MM.1S (cell line): ENCODE measurements at regions not wholly inside any gene's neighbourhood (a gene's known extent, or its start where the extent isn't known, plus 50 kb on each side); places are given as distances from the start of the nearest gene placed in this dataset.

Source experiments
- DNase-seq: peaks from one replicate; pipeline ENCODE4 v3.0.0-alpha.2; 2015
- H2AFZ ChIP-seq: fragments of 300-600 bp; sonication (generic); 2 replicates; pipeline ENCODE4 v1.6.0; 2016; ENCODE audit warnings: antibody characterized with exemption, low read length
- H3F3A ChIP-seq: fragments of 300-600 bp; sonication (generic); 2 replicates; pipeline ENCODE4 v1.6.1; 2016; ENCODE audit warnings: mild to moderate bottlenecking, antibody characterized with exemption, low read length, moderate library complexity, mixed read lengths; ENCODE audit not compliant: insufficient read depth
- H3K27ac ChIP-seq: fragments of 300-600 bp; sonication (generic); 2 replicates; pipeline ENCODE4 v1.5.1; 2016; ENCODE audit warnings: mild to moderate bottlenecking, low read length
- H3K27me3 ChIP-seq: fragments of 300-600 bp; sonication (generic); replicated peaks from 2 replicates; pipeline ENCODE4 v1.6.0; 2016; ENCODE audit warnings: low read length; ENCODE audit not compliant: insufficient read depth
- H3K36me3 ChIP-seq: fragments of 300-600 bp; sonication (generic); replicated peaks from 2 replicates; pipeline ENCODE4 v1.6.1; 2016; ENCODE audit warnings: mild to moderate bottlenecking, low read length, mixed read lengths; ENCODE audit not compliant: insufficient read depth
- H3K4me1 ChIP-seq: fragments of 300-600 bp; sonication (generic); 2 replicates; pipeline ENCODE4 v1.6.1; 2016; ENCODE audit warnings: low read length, mixed read lengths
- H3K4me2 ChIP-seq: fragments of 300-600 bp; sonication (generic); 2 replicates; pipeline ENCODE4 v1.6.0; 2016; ENCODE audit warnings: low read depth, low read length
- H3K4me3 ChIP-seq: fragments of 300-600 bp; sonication (generic); 2 replicates; pipeline ENCODE4 v1.5.1; 2016; ENCODE audit warnings: low read length, mixed read lengths
- H3K79me2 ChIP-seq: fragments of 300-600 bp; sonication (generic); 2 replicates; pipeline ENCODE4 v1.6.1; 2016; ENCODE audit warnings: mixed run types, low read length, mixed read lengths
- H3K9ac ChIP-seq: fragments of 300-600 bp; sonication (generic); 2 replicates; pipeline ENCODE4 v1.6.1; 2016; ENCODE audit warnings: low read length, mixed read lengths
- H3K9me2 ChIP-seq: fragments of 300-600 bp; sonication (generic); replicated peaks from 2 replicates; pipeline ENCODE4 v1.6.1; 2016; ENCODE audit warnings: mild to moderate bottlenecking, low read length, mixed read lengths; ENCODE audit not compliant: insufficient read depth
- H3K9me3 ChIP-seq: fragments of 300-600 bp; sonication (generic); replicated peaks from 2 replicates; pipeline ENCODE4 v1.6.1; 2016; ENCODE audit warnings: mild to moderate bottlenecking, low read length, mixed read lengths; ENCODE audit not compliant: insufficient read depth
- H4K20me1 ChIP-seq: fragments of 300-600 bp; sonication (generic); 2 replicates; pipeline ENCODE4 v1.6.1; 2016; ENCODE audit warnings: mild to moderate bottlenecking, low read length, moderate library complexity, mixed read lengths; ENCODE audit not compliant: insufficient read depth
- EZH2 ChIP-seq: fragments of 300-600 bp; sonication (generic); optimal IDR thresholded peaks from 2 replicates; pipeline ENCODE3; 2017; ENCODE audit warnings: low read depth, mild to moderate bottlenecking, antibody characterized with exemption, low read length, mixed read lengths
- EZH2phosphoT487 ChIP-seq: fragments of 300-600 bp; sonication (generic); IDR thresholded peaks from 2 replicates; pipeline ENCODE4 v1.6.1; 2018; ENCODE audit warnings: antibody characterized with exemption, low read length
- TF ChIP-seq, protein P1 (sequence below): fragments of 300-600 bp; sonication (generic); IDR thresholded peaks from 2 replicates; pipeline ENCODE4 v1.5.1; 2016; ENCODE audit warnings: antibody characterized with exemption, low read length, mixed read lengths

DNA sequence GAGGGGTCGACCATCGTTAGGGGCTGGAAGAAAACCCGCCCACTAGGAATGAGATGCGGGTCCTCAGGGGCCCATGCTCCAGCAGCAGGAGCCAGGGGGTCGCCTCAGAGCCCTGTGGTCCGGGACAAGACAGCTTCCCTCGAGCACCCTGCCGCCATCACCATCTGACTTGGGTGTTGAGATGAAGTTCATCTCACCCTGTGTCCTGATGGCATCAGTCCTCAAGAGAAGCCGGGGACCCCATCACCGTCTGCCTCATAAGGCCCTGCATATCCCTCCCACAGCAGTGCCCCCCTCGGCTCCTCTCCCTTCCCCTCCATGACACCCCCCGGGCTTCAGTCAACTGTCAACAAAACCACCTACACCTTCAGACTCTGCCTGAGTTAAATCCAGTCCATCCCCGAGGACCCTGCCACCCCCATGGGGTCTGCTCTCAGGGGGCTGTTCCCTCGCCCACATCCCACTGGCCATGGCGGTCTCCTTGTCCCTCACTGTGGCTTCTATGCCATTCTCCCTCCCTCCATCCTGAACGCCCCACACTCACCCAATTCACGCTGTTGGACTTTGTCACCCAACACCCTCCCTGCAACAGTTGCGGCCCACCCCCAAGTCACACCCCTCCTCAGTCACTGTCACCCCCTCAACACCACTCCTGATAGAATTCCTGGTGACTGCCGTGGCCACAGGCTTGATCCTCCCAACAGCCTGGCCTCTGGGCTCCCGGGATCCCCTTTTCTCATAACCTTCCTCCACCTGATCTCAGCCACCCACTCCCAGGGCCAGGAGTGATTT is 87.7 kb upstream of the RTL6 start:
- peaks cover 98% of the 10 kb centered on the region for H3K27me3 ChIP-seq
- no peak overlapping the region for H3K4me3 ChIP-seq
- H3K9me2 ChIP-seq: no peaks in the 10 kb centered on the region
- no peaks in the 10 kb centered on the region for H3K9me3 ChIP-seq
- H3F3A ChIP-seq: no peaks in the 10 kb centered on the region
- no peaks in the 10 kb centered on the region for H3K79me2 ChIP-seq
- no peaks in the 10 kb centered on the region for H3K4me1 ChIP-seq
- no peak overlapping the region for H3K27ac ChIP-seq
- H3K9ac ChIP-seq: no peak overlapping the region
- TF ChIP-seq, protein P1, sequence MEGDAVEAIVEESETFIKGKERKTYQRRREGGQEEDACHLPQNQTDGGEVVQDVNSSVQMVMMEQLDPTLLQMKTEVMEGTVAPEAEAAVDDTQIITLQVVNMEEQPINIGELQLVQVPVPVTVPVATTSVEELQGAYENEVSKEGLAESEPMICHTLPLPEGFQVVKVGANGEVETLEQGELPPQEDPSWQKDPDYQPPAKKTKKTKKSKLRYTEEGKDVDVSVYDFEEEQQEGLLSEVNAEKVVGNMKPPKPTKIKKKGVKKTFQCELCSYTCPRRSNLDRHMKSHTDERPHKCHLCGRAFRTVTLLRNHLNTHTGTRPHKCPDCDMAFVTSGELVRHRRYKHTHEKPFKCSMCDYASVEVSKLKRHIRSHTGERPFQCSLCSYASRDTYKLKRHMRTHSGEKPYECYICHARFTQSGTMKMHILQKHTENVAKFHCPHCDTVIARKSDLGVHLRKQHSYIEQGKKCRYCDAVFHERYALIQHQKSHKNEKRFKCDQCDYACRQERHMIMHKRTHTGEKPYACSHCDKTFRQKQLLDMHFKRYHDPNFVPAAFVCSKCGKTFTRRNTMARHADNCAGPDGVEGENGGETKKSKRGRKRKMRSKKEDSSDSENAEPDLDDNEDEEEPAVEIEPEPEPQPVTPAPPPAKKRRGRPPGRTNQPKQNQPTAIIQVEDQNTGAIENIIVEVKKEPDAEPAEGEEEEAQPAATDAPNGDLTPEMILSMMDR: no peak
- TF ChIP-seq EZH2: no peak
- no peak overlapping the region for H2AFZ ChIP-seq
- no peak overlapping the region for H3K4me2 ChIP-seq
- no peak for DNase-seq
- H3K36me3 ChIP-seq: no peaks in the 10 kb centered on the region
- no peaks in the 10 kb centered on the region for H4K20me1 ChIP-seq

DNA sequence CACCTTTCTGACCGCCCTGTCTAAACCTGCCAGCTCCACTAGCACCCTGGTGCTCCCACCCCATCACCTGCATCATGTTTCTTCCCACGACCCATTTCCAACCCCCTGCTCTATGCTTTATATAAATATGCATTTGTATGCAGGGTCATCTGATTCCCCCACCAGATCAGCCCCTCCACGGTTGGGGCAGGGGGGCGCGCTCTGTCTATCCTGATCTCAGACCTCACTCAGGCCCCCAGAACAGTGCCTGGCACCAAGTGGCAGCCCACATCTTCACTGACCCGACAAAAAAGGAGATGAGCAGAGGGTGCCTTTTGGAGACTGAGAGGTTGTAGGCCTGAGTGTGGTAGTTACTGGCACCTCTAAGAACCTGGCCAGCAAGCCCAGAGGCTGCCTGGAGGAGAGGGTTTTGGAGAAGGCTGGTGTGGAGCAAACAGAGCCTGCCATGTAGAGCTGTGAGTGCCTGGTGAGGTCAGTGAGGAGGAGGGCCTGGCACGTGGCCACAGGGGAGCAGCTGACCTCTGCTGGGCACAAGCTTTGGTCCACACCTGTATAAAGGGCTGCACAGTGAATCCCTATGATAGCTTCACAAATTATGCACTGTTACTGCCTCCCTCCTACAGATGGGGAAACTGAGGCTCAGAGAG is 86.3 kb upstream of the RTL6 start:
- Histone ChIP-seq H3F3A (no peaks in the 10 kb centered on the region), H3K27me3 (peaks cover 98% of the 10 kb centered on the region), H3K4me1 (no peaks in the 10 kb centered on the region)

DNA sequence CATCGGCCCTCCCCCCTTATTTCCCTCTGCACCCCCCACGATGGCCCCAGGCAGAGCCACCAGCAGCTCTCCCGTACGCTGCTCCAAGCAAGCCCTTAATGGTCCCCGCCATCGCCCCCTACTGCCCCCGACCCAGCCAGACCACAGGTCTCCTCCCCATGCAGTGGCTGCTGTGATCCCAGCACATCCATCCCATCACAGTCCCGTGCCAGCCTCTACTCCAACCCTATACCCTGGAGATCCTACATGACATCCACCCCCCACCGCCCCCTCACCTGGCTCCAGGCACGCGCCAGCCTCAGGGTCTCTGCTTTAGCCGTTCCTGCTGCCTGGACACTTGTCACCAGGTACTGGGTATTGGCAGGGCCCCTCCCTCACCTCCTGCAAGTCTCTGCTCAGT is 85.8 kb upstream of the RTL6 start:
- no peak overlapping the region for H2AFZ ChIP-seq
- no peak overlapping the region for H3K4me2 ChIP-seq
- H3K4me1 ChIP-seq: no peaks in the 10 kb centered on the region
- H3K9ac ChIP-seq: no peak overlapping the region
- no peak overlapping the region for H3K4me3 ChIP-seq
- H3F3A ChIP-seq: no peaks in the 10 kb centered on the region
- H3K36me3 ChIP-seq: no peaks in the 10 kb centered on the region
- TF ChIP-seq EZH2phosphoT487 (no peak), EZH2 (no peak)
- TF ChIP-seq, protein P1: no peak
- H3K27ac ChIP-seq: no peak overlapping the region
- no peaks in the 10 kb centered on the region for H3K79me2 ChIP-seq
- DNase-seq: no peak
- no peaks in the 10 kb centered on the region for H4K20me1 ChIP-seq
- H3K9me3 ChIP-seq: no peaks in the 10 kb centered on the region
- H3K27me3 ChIP-seq: peaks cover 98% of the 10 kb centered on the region
- H3K9me2 ChIP-seq: no peaks in the 10 kb centered on the region

More for the DNA sequence above, 86.3 kb upstream of the RTL6 start:
- no peaks in the 10 kb centered on the region for H4K20me1 ChIP-seq
- no peak overlapping the region for H3K27ac ChIP-seq
- H3K9me2 ChIP-seq: no peaks in the 10 kb centered on the region
- TF ChIP-seq EZH2: no peak
- no peak for TF ChIP-seq EZH2phosphoT487
- H3K4me2 ChIP-seq: no peak overlapping the region
- no peak overlapping the region for H3K4me3 ChIP-seq
- no peak for DNase-seq
- no peak overlapping the region for H3K9ac ChIP-seq
- no peaks in the 10 kb centered on the region for H3K79me2 ChIP-seq
- H2AFZ ChIP-seq: no peak overlapping the region
- H3K36me3 ChIP-seq: no peaks in the 10 kb centered on the region
- H3K9me3 ChIP-seq: no peaks in the 10 kb centered on the region
